ENCODE measurements at regions not wholly inside any gene's neighbourhood (a gene's known extent, or its start where the extent isn't known, plus 50 kb on each side); places are given as distances from the start of the nearest gene placed in this dataset.

GRCh38 chr4:121519236-121519838 is 138.5 kb upstream of the QRFPR start:
- DNase-seq (ENCODE audit: low read depth), result no peak

GRCh38 chr4:121517241-121517640 is 136.4 kb upstream of the QRFPR start:
- DNase-seq (ENCODE audit: low read depth), result no peak

DNA sequence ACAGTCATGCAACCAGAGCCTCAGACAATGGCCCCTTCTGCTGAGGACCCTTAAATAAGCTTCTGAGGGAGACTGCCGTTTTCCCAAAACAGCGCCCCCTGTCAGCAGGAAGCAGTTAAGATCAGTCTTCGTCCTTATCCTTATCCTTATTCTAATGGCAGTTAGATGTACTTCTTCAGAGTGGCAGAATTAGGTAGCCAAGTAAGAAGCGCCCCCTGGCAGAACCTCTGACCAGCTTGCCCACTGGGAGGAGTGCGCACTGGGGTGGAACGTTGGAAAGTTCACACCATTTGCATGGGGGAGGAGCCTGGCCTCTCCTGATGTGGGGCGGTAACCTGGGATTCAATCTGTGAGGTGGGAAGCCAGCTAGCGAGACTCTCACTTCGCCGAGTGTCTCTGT is 133.6 kb upstream of the QRFPR start:
- DNase-seq (ENCODE audit: low read depth), result no peak

GRCh38 chr4:121510341-121510874 is 129.6 kb upstream of the QRFPR start:
- no peak for DNase-seq (ENCODE audit: low read depth)

- no peak for DNase-seq (ENCODE audit: low read depth)
Observed at GRCh38 chr4:121485190-121485804, 104.5 kb upstream of the QRFPR start.

DNA sequence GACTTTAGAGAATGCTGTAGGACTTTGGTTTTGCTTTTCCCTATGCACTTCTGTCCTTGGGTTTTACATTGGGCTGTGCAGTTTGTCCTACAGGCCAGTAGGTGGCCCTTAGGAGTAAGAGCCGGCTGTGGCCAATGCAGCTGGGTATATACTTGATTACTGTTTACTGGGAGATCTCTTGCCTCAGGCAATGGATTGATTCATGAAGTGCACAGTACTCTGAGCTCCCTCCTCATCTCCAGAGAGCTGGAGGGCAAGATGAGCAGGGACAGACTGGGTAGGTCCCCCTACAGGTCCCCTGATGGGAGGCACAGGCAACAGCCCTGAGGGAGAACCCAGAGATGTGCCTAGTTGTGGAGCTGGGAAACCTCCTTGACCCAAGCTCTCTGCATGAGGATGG is 103.8 kb upstream of the QRFPR start:
- DNase-seq (ENCODE audit: low read depth), result no peak

GRCh38 chr4:121479808-121480207 is 99.0 kb upstream of the QRFPR start:
- no peak for DNase-seq (ENCODE audit: low read depth)

GRCh38 chr4:121477480-121477879 is 96.7 kb upstream of the QRFPR start:
- no peak for DNase-seq (ENCODE audit: low read depth)

- no peak for DNase-seq (ENCODE audit: low read depth)
Observed at GRCh38 chr4:121477079-121477478, 96.3 kb upstream of the QRFPR start.

DNA sequence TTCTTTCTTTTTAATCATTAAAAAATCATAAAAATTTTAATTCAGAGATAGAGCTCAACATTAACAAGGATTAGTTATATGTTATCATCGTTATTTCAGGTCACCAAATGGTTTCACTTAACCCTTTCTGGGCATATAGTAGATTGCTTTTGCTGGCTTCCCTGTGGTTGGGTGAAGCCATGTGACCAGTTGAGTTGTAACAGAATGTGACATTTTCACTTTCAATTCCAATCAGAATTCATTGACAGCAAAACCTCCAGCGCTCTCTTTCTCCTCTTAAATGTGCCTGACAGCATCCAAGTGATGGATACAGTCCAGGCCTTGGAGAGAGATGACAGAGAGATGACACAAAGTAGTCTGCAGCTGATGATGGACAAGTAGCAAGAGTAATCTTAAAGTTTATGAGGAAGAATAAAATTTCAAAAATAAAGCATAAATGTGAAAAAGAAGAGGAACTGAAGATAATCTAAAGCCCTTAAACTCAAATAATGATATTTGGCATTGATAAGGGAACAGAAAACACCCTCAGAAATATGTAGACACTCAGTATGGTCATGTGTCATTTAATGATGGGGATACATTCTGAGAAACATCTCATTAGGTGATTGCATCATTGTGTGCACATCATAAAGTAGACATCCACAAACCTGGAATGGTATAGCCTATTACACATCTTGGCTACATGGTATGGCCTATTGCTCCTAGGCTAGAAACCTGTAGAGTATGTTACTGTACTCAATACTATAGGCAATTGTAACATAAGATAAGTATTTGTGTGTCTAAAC is 92.3 kb upstream of the QRFPR start:
- DNase-seq (ENCODE audit: low read depth), result no peak

GRCh38 chr4:121464854-121465253 is 84.0 kb upstream of the QRFPR start:
- no peak for DNase-seq (ENCODE audit: low read depth)

GRCh38 chr4:121462660-121463261 is 81.9 kb upstream of the QRFPR start:
- peak; percentile 29 for DNase-seq (ENCODE audit: low read depth)

GRCh38 chr4:121459026-121459425 is 78.2 kb upstream of the QRFPR start:
- DNase-seq (ENCODE audit: low read depth), result no peak

- no peak for DNase-seq (ENCODE audit: low read depth)
Observed at GRCh38 chr4:121457278-121457875, 76.6 kb upstream of the QRFPR start.

- DNase-seq (ENCODE audit: low read depth), result no peak
Observed at GRCh38 chr4:121455285-121455684, 74.5 kb upstream of the QRFPR start.

DNA sequence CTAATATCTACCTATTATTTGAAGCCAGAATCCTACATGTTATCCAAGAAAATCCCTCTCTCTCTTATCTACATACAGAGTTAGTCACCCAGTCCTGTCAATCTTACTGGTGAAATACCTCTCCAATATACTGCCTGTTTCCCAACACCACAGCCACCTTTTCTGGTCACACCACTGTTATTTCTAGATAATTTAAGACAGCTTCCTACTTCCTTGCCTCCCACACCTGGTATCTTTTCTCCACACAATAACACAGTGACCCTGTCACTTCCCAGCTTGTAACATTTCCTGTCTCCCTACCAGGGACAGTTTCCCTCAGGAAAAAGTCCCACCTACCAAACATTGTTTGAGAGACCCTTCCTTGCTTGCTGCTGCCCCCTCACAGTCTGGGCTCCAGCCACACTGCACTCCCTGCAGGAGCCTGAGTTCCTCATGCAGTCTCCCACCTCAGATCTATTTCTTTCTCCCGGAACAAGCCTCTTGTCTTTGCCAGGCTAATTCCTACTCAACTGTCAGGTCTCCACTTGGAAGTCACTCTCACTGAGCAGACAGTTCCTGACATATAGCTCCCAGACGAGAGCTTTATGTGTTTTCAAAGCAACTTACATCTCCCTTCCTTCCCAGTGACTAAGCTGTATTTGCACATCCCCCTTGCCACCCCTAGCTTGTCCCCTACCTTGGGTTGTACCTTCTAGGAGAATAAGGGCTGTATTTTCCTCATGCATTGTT is 73.6 kb upstream of the QRFPR start:
- DNase-seq (ENCODE audit: low read depth), result no peak

DNA sequence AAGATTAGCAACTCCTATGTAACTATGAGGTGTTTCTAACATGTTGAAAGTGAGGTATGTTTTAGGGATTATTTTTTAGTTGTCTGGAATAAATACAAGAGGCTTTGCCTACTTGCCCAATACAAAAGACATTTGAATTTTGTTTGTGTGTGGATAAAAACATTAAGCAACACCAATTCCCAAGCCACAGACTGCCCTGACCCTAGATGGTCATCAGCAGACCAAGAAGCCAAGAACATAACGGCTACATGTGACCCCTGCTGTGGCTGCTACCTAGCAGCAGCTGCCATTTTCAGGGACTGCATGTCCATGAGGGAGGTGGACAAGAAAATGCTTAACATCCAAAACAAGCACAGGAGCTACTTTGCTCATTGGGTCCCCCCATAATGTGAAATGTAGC is 70.5 kb upstream of the QRFPR start:
- DNase-seq (ENCODE audit: low read depth), result no peak

GRCh38 chr4:121449416-121449815 is 68.6 kb upstream of the QRFPR start:
- no peak for DNase-seq (ENCODE audit: low read depth)

DNA sequence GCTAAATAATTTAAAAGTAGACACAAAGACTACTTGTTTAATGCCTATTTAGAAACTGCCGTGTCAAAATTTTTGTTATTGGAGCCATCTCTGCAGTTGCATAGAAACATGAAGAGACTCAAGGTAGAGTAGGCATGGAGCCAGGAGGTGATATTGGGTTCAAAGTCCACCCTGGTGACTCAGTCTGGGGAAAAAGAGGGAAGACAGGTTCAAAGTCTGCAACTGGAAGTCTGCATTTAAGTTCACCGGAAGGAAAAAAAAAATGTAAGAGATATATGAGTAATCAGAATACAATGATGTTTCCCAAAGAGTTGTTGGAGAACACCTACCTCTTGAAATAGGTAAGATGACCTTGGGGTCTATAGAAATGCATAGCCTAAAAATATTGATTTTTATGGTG is 67.4 kb upstream of the QRFPR start:
- no peak for DNase-seq (ENCODE audit: low read depth)

DNA sequence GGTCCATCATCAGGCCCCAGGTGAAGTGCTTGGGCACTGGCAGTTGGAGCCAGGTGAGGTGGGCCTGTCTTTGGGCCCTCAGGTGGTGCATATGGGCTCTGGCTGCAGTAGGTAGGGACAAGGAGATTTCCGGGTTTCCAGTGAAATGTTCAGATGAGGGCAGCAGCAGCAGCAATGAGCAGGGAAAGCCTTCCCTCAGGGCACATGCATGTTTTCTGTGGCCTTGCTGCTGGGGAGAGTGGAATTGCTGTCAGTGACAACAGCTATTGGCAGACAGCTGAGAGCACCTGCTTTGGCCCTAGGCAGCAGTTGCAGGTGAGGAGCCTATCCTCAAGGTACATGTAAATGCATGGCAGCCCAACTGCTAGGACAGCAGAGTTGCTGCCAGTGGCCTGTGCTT is 58.9 kb upstream of the QRFPR start:
- no peak for DNase-seq (ENCODE audit: low read depth)
